NOMO-1 treated with dmso at 0.1 percent for 144 hours (cell line): ENCODE measurements at regions not wholly inside any gene's neighbourhood (a gene's known extent, or its start where the extent isn't known, plus 50 kb on each side); places are given as distances from the start of the nearest gene placed in this dataset.

Experiments
- DNase-seq: peaks from one replicate; lab custom pipeline; 2025; ENCODE audit not compliant: unreplicated experiment; lab: John Stamatoyannopoulos, UW

DNA sequence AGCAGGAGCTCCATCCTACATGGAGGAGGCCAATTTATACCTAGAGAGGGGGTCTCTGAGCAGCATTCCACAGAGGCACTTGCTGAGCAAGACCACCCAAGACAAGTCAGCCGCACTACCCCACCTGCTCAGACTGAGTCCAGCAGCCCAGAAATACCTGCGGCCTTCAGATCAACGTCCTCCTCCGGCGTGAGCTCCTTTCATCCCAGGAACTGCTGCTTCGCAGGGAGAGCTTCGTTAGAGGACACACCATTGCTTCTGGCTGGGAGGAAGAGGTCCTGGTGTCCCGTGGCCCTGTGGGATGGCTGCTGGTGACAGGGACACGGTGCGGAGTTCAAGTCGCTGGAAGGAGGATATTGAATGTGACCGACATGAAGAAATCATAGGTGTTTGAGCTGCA, 216.9 kb upstream of the PPP2R2D start:
- no peak for DNase-seq

DNA sequence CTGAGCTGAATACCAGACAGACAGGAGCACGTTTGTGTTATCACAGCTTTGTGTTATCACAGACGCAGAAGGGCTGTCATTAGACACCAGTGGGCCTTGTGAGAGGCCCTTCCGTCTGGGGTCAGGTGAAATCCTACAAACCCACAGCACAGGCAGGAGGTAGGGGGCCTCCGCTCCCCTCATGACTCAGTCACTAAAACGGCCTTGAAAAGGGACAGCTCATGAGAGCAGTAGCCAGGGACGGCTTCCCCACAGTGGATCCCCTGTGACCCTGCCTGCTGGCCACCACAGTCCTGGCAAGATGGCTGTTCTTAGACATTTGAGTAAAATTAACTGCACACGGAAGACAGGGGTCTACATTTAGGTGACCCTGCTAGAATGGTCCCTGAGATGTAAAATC, 215.8 kb upstream of the PPP2R2D start:
- DNase-seq: no peak

DNA sequence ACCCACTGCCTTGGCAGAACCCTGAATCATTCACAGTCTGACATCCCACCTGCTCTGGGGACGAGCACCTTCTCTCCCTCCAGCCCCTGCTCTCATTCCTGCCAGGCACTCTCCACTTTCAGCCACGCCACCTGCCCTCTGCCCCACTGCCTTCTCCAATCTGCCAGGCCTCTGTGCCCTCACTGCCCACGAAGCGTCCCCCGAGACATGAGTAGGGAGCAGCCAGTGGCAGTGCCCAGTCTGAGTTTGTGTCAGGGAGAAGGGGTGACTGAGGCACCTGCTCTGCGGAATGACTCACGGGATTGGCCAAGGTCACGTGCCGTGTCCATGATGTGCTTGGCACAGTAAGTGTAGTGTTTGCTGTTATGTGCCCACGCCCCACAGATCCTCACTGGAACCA, 215.2 kb upstream of the PPP2R2D start:
- DNase-seq: no peak

DNA sequence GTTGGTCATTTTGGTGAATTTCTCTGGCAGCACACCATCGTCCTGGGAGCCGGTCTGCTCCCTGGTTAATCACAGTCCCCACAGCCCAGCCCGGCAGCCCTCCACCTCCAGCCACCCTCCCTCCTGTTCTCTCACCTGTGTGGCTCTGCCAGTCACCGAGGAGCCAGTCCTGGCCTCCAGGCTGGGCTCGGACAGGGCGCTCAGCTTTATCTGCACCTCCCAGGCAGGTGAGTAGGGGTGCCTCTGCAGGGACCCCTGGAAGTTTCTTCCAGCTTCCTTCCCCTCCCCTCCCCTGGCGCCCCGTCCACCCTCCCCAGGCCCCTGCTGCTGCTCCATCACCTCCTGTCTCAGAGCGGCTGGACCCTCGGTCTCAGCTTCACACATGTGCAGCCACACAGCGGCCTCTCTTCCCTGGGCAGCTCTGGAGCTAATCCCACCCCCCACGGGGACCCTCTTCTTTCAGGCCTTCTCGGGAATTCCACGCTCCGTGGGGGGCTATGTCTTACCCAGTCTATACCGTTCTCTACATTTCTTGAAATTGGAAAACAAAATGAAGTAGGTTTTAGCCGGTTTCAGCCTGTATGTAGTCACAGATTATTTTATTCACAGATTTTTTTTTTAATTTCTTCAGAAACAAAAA, 213.9 kb upstream of the PPP2R2D start:
- DNase-seq: no peak

DNA sequence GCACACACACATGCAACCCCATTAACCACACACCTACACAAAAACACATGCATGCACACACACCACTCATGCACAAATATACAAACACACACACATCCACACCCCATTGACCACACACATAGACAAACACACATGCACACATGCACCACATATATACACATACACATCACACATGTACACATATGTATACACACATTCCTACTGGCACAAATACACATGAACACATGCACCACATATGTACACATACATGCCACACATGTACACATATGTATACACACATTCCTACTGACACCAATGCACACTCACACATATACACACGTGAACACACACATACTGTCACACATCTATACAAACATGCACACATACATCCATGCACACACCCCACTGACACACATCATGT, 212.5 kb upstream of the PPP2R2D start:
- DNase-seq: no peak

DNA sequence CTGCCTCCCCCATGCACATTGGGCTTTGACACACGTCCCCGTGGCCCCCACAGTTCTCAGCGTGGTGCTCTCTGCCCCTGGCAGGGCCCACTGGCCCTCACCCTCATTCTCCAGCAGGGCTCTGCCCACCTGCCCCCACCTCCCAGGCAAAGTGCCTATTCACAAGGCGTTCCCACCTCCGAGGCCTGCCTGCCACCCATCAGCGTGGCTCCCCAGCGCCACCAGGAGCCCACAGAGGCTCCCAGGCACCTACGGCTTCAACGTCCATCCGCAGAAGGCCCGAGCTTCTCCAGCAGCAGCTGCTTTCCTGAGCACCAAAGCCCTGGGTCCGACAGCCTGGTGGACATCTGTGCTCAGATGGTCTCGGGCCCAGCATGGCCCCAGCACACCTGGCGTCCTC, 211.8 kb upstream of the PPP2R2D start:
- DNase-seq: no peak

DNA sequence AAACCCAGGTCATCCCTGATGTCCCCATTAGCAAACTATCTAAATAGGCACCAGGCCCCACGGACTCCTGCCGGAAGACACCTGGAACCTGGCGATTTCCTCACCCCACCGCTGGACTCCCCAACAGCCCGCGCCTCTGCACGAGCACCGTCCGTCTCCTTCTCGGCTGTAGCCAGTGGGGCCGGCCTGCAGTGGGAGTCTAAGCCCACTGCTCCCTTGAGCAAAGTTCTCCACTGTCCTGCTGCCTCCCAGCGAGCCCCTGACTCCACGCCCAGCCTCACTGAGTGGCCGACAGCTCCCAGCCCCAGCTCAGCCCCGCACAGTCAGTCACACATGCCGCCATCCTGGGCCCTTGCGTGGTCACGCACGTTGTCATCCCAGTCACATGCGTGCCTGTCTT, 211.3 kb upstream of the PPP2R2D start:
- no peak for DNase-seq

DNA sequence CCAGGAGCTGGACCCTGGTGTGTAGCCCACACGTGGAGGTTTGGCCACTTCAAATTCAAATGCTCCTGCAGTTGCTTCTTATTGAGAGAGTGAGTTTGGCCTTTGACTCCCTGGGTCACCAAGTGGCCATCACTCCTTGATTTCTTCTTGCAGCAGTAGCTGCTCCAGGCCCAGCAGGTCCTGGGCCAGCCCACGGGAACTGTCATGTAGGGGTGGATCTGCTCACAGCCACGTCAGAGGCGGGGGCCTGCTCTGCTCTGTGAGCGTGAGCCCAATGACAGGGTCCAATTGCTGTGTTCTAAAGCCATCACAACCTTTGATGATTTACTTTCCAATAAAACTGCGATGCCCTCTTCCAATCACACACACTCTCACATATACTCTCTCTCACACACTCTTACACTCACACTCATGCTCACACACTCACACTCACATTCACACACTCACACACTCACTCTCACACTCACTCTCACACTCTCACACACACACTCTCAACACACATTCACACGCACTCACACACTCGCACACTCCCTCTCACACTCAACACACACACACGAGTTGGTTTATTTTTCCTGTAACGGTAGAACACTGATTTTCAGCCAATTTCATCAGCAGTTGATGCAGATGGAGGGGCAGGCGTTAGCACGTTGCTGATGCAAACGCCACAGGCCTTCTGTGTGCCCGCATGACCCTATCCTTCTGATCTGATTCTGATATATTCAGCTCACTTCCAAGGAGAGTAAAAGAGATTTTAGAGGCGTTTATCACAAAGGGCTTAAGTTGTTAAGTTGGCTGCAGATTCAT, 210.7 kb upstream of the PPP2R2D start:
- DNase-seq: no peak

DNA sequence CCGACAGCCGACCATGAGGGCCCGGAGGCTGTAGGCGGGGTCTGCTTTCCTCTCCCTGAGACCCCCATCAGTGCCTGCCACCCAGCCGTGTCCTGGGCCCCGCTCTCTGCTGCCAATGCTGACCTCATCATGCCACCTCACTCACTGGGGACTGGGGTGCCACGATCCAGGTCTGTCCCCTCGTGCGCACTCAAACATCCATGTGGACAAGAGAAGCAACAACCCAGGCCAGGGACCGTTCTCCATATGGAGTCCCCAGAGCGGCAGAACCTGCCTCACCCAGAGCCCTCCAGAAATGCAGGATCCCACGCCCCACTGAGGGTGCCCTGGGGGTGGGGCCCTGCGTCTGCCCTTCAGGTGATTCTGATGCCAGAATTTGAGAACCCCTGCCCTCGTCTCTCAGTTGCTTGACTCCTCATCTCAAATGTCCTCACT, 210.0 kb upstream of the PPP2R2D start:
- no peak for DNase-seq

DNA sequence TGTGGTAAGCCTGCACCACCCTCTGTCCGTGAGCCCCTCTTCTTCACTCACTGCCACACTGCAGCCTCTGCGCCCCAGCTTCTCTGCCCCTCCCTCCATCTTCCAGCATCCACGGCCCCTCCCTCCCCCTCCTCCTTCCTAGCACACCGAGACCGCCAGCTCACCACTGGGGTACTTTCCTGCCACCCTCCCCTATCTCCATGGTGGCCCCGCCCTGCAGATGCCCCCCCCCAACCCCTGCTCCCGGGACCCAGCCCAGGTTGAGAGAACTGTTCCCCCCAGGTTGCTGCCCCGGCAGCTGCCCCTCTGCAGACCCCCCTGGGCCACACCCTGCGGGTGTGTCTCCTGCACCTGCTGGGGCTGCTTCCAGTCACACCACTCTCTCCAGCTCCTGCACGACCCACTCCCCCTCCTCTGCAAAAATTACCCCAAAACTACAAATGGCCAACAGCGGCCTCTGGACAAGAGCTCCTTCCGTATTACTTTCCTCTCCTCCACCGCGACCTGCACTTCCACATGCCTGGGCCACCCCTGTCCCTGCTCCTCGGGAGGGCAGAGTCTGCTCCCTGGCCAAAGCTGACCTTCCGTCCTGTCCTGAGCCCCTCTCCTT, 209.2 kb upstream of the PPP2R2D start:
- no peak for DNase-seq

DNA sequence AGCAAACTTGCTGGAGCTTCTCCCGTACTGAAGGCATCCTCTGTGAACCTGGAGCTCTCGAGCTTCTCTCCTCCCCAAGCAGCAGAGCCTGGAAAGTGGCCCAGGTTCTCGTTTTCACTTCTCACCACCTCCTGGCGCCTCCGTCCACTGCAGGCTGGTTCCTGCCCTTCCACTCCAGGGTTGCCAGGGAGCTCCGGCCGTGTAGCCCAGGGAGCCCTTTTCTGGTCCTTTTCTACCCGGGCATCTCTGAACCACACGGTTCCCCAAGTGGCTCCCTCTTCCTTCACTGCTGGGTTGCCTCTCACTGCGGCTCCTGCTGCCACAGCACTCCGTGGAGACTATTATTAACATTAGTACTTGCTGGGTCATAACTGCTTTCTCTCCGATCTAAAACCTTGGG, 208.6 kb upstream of the PPP2R2D start:
- DNase-seq: no peak

DNA sequence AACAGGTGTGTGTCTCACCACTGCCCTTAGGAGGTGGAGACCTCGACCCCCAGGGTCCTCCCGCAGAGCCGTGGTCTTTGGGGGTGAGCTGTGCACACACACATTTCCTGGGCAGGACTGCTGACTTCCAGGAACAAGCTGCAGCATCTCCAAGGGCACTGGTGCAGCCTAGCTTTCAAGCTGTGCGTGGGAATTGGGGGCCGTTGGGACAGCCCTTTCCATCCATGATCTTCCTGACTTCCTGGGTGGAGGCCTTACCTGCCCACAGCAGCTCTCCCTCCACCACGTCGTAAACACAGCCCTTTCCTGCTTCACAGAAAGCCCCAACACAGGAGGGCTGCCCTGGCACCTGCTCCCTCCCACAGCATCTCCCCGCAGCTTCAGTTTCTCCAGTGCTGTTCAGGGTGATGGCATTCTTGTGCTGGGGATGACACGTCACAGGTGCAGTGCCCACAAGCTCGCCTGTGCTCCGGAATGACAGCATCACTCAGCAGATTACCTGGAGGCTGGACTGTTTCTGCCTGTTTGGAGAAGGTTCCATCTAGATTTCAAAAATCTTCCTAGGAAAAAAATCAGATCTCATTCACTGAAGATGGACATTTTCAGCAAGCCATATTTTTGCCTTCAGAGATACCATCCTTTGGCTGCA, 208.0 kb upstream of the PPP2R2D start:
- DNase-seq: no peak

DNA sequence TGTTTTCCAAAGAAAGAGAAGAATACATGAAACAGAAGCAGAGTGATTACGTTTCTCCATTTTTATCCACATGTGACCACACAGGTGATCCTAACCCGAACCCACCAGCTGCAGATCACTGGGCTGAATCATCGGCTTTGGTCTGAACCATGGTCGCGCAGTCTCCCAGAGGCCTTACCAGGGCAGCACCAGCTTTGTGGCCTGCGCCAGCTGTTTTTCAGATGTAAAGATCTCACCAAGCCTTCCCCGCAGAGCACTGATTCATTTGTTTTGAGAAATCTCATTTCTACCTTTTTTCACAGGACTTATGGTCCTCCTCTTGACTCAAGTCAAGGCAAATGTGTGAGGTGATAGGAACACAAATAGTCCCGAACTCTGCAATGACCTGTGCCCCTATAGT, 207.0 kb upstream of the PPP2R2D start:
- DNase-seq: no peak

DNA sequence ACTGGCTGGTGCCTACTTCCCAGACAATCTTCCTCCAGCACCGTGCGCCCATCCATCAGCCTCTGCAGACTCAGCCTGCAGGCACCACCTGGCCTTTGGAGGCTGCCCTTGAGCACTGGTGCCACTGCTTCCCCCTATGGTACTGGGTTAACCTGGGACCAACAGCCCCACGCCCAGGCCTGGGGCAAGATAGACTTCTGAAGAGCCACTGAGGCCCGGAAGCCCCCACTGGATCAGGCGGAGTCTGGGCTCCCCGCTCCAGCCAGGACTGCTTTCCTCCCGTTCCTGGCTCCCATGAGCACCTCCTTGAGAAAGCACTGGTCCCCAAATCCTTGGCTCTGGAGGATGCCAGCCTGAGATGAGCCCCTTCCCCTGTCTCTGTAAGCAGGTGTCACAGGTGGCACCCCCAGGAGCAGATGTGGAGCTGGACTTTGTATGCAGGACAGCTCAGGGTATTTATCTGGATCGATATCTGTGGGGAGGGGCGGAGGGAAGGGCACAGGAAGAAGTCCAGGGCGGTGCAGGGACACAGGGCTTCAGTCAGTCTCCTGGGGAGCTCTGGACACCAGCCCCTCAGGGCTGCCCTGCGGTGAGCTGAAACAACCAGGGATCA, 206.5 kb upstream of the PPP2R2D start:
- DNase-seq: no peak

DNA sequence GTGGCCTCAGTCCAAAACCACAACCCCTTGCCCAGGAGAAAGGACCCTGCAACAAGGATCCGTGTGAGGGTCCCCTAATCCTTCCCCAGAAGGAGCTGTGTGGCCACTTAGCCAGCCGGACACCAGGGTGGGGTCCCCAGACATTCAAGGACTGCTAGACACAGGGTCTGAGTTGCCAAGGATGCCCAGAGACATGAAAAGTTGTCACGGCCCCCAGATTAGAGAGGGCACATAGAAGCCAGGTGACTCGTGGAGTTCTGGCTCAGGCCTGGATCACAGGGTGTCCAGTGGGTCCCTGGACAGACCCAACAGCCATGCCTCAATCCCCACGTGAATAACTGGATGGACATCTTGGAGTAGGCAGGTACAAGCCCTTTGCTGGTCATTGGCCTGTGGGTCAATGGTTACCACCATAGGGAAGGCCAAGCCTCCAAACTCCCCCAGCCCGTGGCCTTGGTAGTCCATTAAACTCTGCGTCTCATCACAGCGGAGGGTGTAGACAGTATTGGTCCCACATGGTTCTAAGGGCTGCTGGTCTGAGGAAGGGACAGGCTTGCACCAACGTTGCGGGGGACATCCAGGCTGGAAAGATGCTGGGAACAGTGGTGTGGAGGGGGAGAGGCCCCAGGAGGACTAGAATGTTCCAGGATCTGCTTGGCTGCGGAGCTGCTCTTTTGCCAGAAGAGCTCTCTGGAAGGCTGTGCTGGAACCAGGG, 205.9 kb upstream of the PPP2R2D start:
- no peak for DNase-seq

DNA sequence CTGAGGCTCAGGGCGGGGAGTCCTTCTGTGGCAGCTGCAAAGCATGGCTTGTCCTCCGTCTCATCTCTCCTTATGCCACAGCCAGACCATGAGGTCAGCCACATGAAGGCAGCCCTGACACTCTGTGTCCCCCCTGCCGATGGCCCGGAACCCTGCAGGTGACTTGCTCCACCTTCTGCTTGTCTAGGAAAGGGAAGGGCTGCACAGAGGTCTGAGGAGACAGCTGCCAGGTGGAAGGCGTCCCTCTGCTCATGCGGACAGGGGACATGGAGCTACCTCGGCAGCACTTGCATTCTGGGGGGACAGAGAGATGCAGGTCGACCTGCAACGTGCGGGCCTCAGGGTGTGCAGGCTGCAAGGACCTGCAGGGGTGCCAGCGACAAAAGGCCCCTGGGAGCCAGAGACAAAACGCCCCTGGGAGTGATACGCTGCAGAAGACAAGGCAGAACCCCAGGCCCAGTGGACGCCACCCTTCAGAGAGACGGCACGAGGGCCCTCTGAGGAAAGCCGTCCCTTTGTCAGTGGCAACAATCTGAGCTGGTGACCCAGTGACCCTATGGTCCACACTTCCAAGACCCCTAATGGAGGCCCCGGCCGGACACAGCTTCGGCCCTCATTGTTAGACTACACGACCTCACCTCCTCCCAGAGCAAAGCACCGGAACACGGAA, 205.2 kb upstream of the PPP2R2D start:
- no peak for DNase-seq

DNA sequence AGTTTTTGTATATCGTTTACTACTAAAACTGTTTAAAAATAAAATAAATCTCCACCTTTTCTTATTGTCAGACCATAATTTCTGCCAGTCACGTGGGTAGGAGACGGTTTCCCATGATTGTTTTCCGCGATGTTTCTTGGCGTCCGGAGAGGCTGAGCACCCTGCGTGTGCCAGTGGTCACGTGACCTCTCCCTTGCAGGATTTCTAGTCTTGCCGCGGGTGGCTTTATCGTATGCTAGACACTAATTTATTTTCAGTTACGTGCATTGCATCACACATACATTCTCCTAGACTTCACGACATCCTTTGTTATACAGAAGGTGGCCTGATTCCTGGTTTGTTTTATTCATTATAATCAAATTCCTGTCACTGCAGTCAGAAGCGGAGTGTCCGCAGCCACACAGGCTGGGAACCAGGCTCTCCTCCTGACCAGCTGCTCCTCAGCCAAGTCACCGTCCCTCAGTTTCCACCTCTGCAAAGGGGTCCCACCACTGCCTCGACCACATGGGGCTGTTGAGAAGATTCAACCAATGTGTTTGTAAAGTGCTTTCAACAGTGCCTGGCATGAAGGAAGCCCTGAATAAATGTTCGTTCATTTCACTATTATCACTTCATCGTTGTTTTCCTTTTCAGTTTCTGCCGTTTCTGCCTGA, 203.2 kb upstream of the PPP2R2D start:
- DNase-seq: no peak

DNA sequence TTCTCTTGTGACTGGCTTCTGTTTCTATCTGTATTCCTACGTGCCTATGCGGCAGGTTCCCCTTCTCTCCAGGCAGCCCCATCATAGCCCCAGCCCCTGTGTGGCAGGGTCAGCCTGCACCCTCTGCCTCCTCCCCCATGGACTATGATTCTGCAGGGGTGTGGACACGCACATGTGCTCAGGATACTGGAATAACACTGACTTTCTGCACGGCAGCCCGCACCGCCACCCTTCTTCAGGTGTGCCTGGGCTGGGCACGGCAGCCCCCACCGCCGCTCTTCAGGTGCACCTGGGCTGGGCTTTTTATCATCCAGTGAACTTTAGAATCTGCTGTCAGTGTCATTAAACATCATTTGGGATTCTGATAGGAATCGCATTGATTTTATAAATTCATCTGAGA, 202.6 kb upstream of the PPP2R2D start:
- no peak for DNase-seq

DNA sequence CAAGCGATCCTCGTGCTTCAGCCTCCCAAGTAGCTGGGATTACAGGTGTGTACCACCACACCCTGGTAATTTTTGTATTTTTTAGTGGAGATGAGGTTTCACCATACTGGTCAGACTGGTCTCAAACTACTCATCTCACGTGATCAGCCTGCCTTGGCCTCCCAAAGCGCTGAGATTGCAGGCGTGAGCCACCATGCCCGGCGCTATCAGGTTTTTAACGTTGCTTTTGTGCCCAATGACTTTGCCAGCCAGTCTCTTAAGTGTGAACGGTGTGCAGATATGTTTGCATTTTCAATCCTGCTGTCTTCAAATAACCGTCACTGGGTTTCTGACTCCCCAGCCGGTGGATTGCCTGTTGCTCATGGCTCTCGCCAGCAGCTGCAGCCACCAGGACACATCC, 201.8 kb upstream of the PPP2R2D start:
- no peak for DNase-seq

DNA sequence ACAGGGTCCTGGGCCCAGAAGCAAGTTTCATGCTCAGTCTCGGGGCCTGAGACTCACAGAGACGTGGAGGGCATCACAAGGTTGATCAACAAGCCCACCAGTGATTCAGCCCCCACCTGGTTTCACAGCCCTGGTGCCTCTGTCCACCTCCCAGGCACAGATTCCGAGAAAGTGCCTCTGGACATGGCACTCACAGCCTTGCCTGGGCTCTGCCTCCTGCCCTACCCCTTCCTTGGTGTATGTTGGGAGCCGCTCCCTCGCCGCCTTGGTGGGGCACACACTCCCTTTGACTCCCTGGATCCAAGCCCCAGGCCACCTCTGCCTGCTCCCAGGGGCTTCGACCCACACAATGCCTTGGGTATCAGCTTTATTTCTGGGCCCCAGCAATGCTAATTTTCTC, 200.8 kb upstream of the PPP2R2D start:
- no peak for DNase-seq
